Immature natural killer cell (primary cell): ENCODE measurements at regions not wholly inside any gene's neighbourhood (a gene's known extent, or its start where the extent isn't known, plus 50 kb on each side); places are given as distances from the start of the nearest gene placed in this dataset.
"Not testable (repeated sequence)": the region's sequence is repeated elsewhere in the genome, so short reads cannot be mapped to it uniquely, and the experiment has no call there.

Source experiments
- DNase-seq, 3 donors: peaks; one replicate each; pipeline ENCODE4 v3.0.0; 2022; ENCODE audit warnings: mixed read lengths in 1 of 3
- H3K27ac Mint-ChIP-seq, 6 donors: one replicate each; pipeline ENCODE4 v1.8.0; 2020; ENCODE audit warnings: mixed read lengths in 6 of 6, mild to moderate bottlenecking in 5 of 6, inconsistent platforms in 4 of 6, moderate library complexity in 3 of 6
- H3K27me3 Mint-ChIP-seq, 3 donors: one replicate each; pipeline ENCODE4 v1.8.0; 2020 to 2021; ENCODE audit warnings: low read depth in 3 of 3, mild to moderate bottlenecking in 3 of 3, mixed read lengths in 3 of 3, moderate library complexity in 3 of 3, inconsistent platforms in 1 of 3
- H3K36me3 Mint-ChIP-seq, 3 donors: one replicate each; pipeline ENCODE4 v1.8.0; 2020; ENCODE audit warnings: mixed read lengths in 3 of 3, inconsistent platforms in 2 of 3, mild to moderate bottlenecking in 2 of 3
- H3K4me1 Mint-ChIP-seq, 2 donors: one replicate each; pipeline ENCODE4 v1.8.0; 2020; ENCODE audit warnings: inconsistent platforms in 2 of 2, mild to moderate bottlenecking in 2 of 2, mixed read lengths in 2 of 2, moderate library complexity in 1 of 2
- H3K4me3 Mint-ChIP-seq, 5 donors: one replicate each; pipeline ENCODE4 v1.8.0; 2020; ENCODE audit warnings: mild to moderate bottlenecking in 5 of 5, mixed read lengths in 5 of 5, inconsistent platforms in 3 of 5, moderate library complexity in 3 of 5
- H3K9me3 Mint-ChIP-seq, 6 donors: one replicate each; pipeline ENCODE4 v1.8.0; 2020; ENCODE audit warnings: mild to moderate bottlenecking in 6 of 6, mixed read lengths in 6 of 6, inconsistent platforms in 4 of 6, moderate library complexity in 3 of 6

- Mint-ChIP-seq H3K27ac (no peak overlapping the region), H3K4me3 (no peak overlapping the region), H3K9me3 (peaks cover 0 to 60% (median 26%) of the 10 kb centered on the region in 6 donors), H3K36me3 (peaks cover 0 to 5% (median 0%) of the 10 kb centered on the region in 3 donors), H3K4me1 (no peaks in the 10 kb centered on the region), H3K27me3 (peaks cover 0 to 2% (median 0%) of the 10 kb centered on the region in 3 donors)
- DNase-seq = no peak
Measured at GRCh38 chr4:12446657-12447185, 1018.0 kb upstream of the HS3ST1 start.

- Mint-ChIP-seq H3K9me3 (peaks cover 2 to 58% (median 25%) of the 10 kb centered on the region in 6 donors), H3K4me1 (no peaks in the 10 kb centered on the region), H3K36me3 (peaks cover 0 to 5% (median 0%) of the 10 kb centered on the region in 3 donors), H3K27me3 (peaks cover 0 to 2% (median under 1%) of the 10 kb centered on the region in 3 donors), H3K27ac (no peak overlapping the region), H3K4me3 (no peak overlapping the region)
- DNase-seq = no peak
Measured at GRCh38 chr4:12446256-12446655, 1017.6 kb upstream of the HS3ST1 start.

GRCh38 chr4:12445711-12446235, 1017.1 kb upstream of the HS3ST1 start:
- Mint-ChIP-seq H3K36me3 (peaks cover 0 to 5% (median 0%) of the 10 kb centered on the region in 3 donors), H3K9me3 (peaks cover 6 to 59% (median 26%) of the 10 kb centered on the region in 6 donors), H3K27me3 (peaks cover 0 to 2% (median 2%) of the 10 kb centered on the region in 3 donors), H3K27ac (no peak overlapping the region), H3K4me3 (no peak overlapping the region), H3K4me1 (no peaks in the 10 kb centered on the region)
- DNase-seq = no peak

- Mint-ChIP-seq H3K9me3 (peaks cover 6 to 41% (median 13%) of the 10 kb centered on the region in 6 donors), H3K4me1 (no peaks in the 10 kb centered on the region), H3K27ac (no peak overlapping the region), H3K27me3 (peaks cover 0 to 2% (median 2%) of the 10 kb centered on the region in 3 donors), H3K36me3 (no peaks in the 10 kb centered on the region), H3K4me3 (no peak overlapping the region)
- DNase-seq = no peak
Measured at GRCh38 chr4:12439633-12440305, 1011.1 kb upstream of the HS3ST1 start.

GRCh38 chr4:12431259-12431658, 1002.6 kb upstream of the HS3ST1 start:
- not testable (repeated sequence) for DNase-seq, H3K4me1 Mint-ChIP-seq, H3K36me3 Mint-ChIP-seq, H3K27me3 Mint-ChIP-seq, H3K27ac Mint-ChIP-seq, H3K4me3 Mint-ChIP-seq
- peaks cover 14 to 33% (median 28%) of the 10 kb centered on the region in 6 donors for H3K9me3 Mint-ChIP-seq

- DNase-seq = no peak
- H3K4me3 Mint-ChIP-seq = no peak overlapping the region
- H3K36me3 Mint-ChIP-seq = no peaks in the 10 kb centered on the region
- H3K9me3 Mint-ChIP-seq = peaks cover 4 to 30% (median 11%) of the 10 kb centered on the region in 6 donors
- no peaks in the 10 kb centered on the region for H3K4me1 Mint-ChIP-seq
- peaks cover 0 to 8% (median 2%) of the 10 kb centered on the region in 3 donors for H3K27me3 Mint-ChIP-seq
- no peak overlapping the region for H3K27ac Mint-ChIP-seq
Measured at GRCh38 chr4:12421364-12421763, 992.7 kb upstream of the HS3ST1 start.

- peaks cover 0 to 4% (median 2%) of the 10 kb centered on the region in 3 donors for H3K27me3 Mint-ChIP-seq
- H3K4me3 Mint-ChIP-seq = no peak overlapping the region
- H3K4me1 Mint-ChIP-seq = no peaks in the 10 kb centered on the region
- peaks cover 2 to 20% (median 8%) of the 10 kb centered on the region in 6 donors for H3K9me3 Mint-ChIP-seq
- no peaks in the 10 kb centered on the region for H3K36me3 Mint-ChIP-seq
- no peak for DNase-seq
- H3K27ac Mint-ChIP-seq = no peak overlapping the region
Measured at GRCh38 chr4:12416755-12417154, 988.1 kb upstream of the HS3ST1 start.

- DNase-seq = no peak
- Mint-ChIP-seq H3K9me3 (peaks cover 0 to 31% (median 5%) of the 10 kb centered on the region in 6 donors), H3K4me3 (no peak overlapping the region), H3K27me3 (peaks cover 0 to 2% (median 0%) of the 10 kb centered on the region in 3 donors), H3K27ac (no peak overlapping the region), H3K4me1 (no peaks in the 10 kb centered on the region), H3K36me3 (no peaks in the 10 kb centered on the region)
Measured at GRCh38 chr4:12414181-12414812, 985.6 kb upstream of the HS3ST1 start.

GRCh38 chr4:12411072-12411471, 982.4 kb upstream of the HS3ST1 start:
- no peaks in the 10 kb centered on the region for H3K4me1 Mint-ChIP-seq
- H3K27me3 Mint-ChIP-seq = peaks cover 0 to 3% (median 0%) of the 10 kb centered on the region in 3 donors
- no peak overlapping the region for H3K27ac Mint-ChIP-seq
- no peak for DNase-seq
- H3K9me3 Mint-ChIP-seq = peaks cover 0 to 26% (median 6%) of the 10 kb centered on the region in 6 donors
- no peak overlapping the region for H3K4me3 Mint-ChIP-seq
- H3K36me3 Mint-ChIP-seq = no peaks in the 10 kb centered on the region

GRCh38 chr4:12409507-12410190, 981.0 kb upstream of the HS3ST1 start:
- DNase-seq = no peak
- peaks cover 0 to 3% (median 0%) of the 10 kb centered on the region in 3 donors for H3K27me3 Mint-ChIP-seq
- peaks cover 0 to 26% (median 6%) of the 10 kb centered on the region in 6 donors for H3K9me3 Mint-ChIP-seq
- H3K4me1 Mint-ChIP-seq = no peaks in the 10 kb centered on the region
- no peak overlapping the region for H3K4me3 Mint-ChIP-seq
- H3K27ac Mint-ChIP-seq = no peak overlapping the region
- no peaks in the 10 kb centered on the region for H3K36me3 Mint-ChIP-seq

- peaks cover 3 to 29% (median 5%) of the 10 kb centered on the region in 6 donors for H3K9me3 Mint-ChIP-seq
Measured at GRCh38 chr4:12408364-12408763, 979.7 kb upstream of the HS3ST1 start.

GRCh38 chr4:12403175-12403574, 974.5 kb upstream of the HS3ST1 start:
- H3K27ac Mint-ChIP-seq = no peak overlapping the region
- H3K4me1 Mint-ChIP-seq = no peaks in the 10 kb centered on the region
- H3K9me3 Mint-ChIP-seq = peaks cover 8 to 29% (median 17%) of the 10 kb centered on the region in 6 donors
- peaks cover 0 to 5% (median 2%) of the 10 kb centered on the region in 3 donors for H3K27me3 Mint-ChIP-seq
- H3K36me3 Mint-ChIP-seq = peaks cover 0 to 4% (median 0%) of the 10 kb centered on the region in 3 donors
- H3K4me3 Mint-ChIP-seq = no peak overlapping the region
- no peak for DNase-seq

More at GRCh38 chr4:12408364-12408763, 979.7 kb upstream of the HS3ST1 start:
- H3K4me3 Mint-ChIP-seq = no peak overlapping the region
- DNase-seq = no peak
- no peaks in the 10 kb centered on the region for H3K4me1 Mint-ChIP-seq
- peaks cover 0 to 3% (median 1%) of the 10 kb centered on the region in 3 donors for H3K27me3 Mint-ChIP-seq
- no peak overlapping the region for H3K27ac Mint-ChIP-seq
- peaks cover 0 to 2% (median 0%) of the 10 kb centered on the region in 3 donors for H3K36me3 Mint-ChIP-seq

GRCh38 chr4:12399781-12400180, 971.1 kb upstream of the HS3ST1 start:
- no peak for DNase-seq
- Mint-ChIP-seq H3K4me3 (no peak overlapping the region), H3K4me1 (no peaks in the 10 kb centered on the region), H3K27ac (no peak overlapping the region), H3K9me3 (peaks cover 5 to 39% (median 17%) of the 10 kb centered on the region in 6 donors), H3K27me3 (peaks cover 0 to 2% (median 2%) of the 10 kb centered on the region in 3 donors), H3K36me3 (peaks cover 0 to 4% (median 0%) of the 10 kb centered on the region in 3 donors)
